ENCODE measurements at regions not wholly inside any gene's neighbourhood (a gene's known extent, or its start where the extent isn't known, plus 50 kb on each side); places are given as distances from the start of the nearest gene placed in this dataset.

GRCh38 chr6:165968408-165968807, 199.2 kb downstream of the TBXT start:
- no peak for TF ChIP-seq CTCF (IDR thresholded peaks at IDR 0.05; ENCODE audit: insufficient read depth, low read depth, low read length)
- no peak for TF ChIP-seq EZH2 (IDR thresholded peaks at IDR 0.05; ENCODE audit: insufficient read depth, low read length)
